HG02852 (cell line): ENCODE measurements at regions not wholly inside any gene's neighbourhood (a gene's known extent, or its start where the extent isn't known, plus 50 kb on each side); places are given as distances from the start of the nearest gene placed in this dataset.

ENCODE experiments used
- ATAC-seq: cut with Tn5 transposase; IDR thresholded peaks from one replicate; pipeline ENCODE4 v1.9.1; 2021; ENCODE audit warnings: mild to moderate bottlenecking, moderate library complexity; ENCODE audit not compliant: unreplicated experiment

DNA sequence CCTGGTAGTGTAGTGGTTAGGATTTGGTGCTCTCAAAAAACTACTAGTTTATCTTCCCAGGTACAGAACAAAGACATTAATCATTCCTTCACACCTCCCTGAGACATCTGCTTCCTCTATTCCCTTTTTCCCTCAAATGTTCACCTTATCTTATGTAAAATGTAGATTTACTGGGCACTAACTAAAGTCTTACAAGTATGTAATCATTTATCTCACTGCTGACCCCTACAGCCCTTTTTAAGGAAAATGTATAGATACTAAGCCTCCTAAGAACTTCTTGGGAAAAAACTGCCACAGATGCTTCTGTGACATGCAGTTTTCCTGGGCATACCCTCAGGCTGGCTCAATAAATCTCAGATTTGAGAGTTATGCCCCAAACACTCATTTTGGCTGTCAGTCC, 50.8 kb upstream of the NEK7 start:
- ATAC-seq, result no peak
